Vagina (tissue), 2 donors: ENCODE measurements at regions not wholly inside any gene's neighbourhood (a gene's known extent, or its start where the extent isn't known, plus 50 kb on each side); places are given as distances from the start of the nearest gene placed in this dataset.

ENCODE experiments used
- CTCF ChIP-seq, 3 experiments: fragments of 450-650 bp in 2 of 3; fragments of 200-600 bp in 1 of 3; sonication (generic) in 1 of 3; IDR thresholded peaks; one replicate each; pipeline ENCODE4 v1.5.1; 2017 to 2019; ENCODE audit warnings: antibody characterized with exemption in 3 of 3, mild to moderate bottlenecking in 2 of 3, moderate library complexity in 2 of 3
- POLR2A ChIP-seq, 2 donors: fragments of 450-650 bp; IDR thresholded peaks; one replicate each; pipeline ENCODE4 v1.6.1; 2017; ENCODE audit warnings: antibody characterized with exemption in 2 of 2, mild to moderate bottlenecking in 2 of 2, moderate library complexity in 2 of 2

DNA sequence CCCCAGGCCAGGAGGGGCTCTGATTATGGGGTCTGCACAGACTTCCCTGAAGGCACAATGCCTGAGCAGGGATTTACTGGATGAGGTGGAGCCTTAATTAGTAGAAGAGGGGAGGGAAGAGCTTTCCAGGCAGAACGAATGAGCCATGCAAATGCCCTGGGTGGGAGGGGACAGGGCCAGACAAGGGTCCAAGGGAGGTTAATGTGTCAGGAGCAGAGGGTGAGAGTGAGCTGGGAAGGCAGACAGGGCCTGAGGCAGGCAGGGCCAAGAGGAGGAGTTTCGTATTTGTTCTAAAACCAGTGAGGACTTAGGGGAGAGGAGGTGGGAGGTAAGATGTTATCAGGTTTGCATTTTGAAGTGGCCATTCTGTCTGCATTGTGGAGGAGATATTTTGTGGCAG is 65.3 kb downstream of the NPY start:
- TF ChIP-seq POLR2A (IDR thresholded peaks at IDR 0.05) (no peak), CTCF (IDR thresholded peaks at IDR 0.05) (no peak)
